ENCODE measurements at regions not wholly inside any gene's neighbourhood (a gene's known extent, or its start where the extent isn't known, plus 50 kb on each side); places are given as distances from the start of the nearest gene placed in this dataset.

DNA sequence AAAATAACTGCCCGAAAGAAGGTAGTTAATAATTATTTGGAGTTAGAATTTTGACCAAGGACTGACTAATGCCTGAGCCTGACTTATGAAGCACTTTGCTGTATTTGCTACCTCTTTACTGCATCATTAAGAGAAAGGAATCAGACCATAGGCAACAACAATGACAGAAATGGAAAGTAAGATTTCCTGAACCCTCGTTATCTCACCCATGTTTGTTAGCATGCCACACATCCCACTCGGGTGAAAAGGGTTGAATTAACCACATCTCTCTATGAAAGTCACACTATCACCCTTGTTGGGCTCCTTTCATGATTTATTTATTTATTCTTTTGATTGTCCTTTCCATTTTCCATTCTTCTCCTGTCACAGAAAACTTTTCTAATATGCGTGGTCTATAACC lies 59.6 kb downstream of the OLIG3 start:
- DNase-seq = no peak

DNA sequence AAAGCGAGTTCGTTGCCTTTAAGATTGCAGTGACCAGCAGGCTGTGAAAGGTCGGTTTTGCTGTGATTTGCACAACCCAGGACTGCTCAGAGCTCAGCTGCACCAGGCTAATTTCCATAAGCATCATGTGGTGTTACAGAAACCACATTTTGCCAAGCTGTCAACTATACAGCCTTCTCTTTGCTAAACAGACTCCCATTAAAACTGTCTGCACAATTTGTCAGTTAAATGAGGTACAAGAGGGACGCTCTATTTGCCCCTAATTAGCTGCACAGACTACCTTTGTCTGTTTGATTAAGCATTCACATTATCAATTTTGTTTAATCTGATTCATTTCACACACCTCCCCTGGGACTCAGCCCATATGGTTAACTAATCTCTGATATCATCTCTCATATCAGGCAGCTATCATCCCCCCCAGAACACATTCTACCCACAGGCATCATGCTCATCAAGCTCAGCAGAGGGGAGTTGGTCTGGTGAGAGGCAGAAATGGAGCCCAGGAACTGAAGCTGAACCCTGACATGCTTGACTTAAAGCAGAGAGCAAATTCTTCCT lies 62.1 kb downstream of the OLIG3 start:
- DNase-seq = no peak

DNA sequence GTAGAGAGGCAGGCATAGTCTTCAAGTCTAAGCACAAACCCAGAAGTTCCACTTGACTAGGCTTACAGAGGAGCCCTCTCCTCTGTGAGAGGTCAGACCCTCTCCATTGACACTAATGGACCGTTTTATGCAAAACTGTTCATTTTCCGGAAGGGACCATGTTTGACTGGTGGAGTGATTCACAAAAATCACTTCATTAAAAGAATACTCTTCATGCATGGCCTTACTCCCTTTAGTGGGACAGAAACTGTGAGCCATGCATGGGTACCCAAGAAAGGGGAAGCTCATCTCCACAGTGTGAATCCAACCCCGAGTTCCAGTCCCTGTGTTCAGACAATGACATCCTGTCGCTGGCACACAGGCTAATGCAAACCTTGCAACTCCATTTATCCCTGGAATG lies 63.2 kb downstream of the OLIG3 start:
- peak; percentile 22 for DNase-seq

DNA sequence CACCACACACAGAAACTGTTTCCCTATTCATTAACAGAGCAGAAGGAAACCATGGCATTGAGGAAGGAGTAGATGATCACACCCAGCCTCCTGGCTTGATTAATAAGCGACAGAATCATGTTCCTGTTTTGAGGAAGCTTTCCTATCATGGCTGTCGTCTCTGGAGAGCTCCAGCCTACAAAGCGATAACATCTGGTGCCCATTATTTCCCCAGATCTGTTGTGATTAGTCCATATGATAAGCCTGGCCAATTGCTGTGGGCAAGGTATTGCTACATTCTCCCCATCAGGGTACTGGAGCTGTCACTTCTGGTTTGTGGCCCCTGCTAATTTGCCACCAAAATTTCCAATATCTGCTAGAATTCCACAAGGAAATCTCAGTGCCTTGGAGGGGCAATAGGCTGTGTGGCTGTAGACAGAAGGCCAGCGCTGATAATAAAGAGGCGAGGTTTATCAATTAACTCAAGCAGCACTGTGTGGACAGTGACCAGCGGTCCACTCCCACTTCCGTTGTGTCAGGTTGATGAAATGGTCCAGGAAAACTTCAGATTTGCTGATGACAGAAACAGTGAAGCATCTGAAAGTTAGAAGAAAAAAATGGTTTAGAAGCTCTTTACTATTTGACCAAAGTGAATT lies 66.4 kb downstream of the OLIG3 start:
- no peak for DNase-seq

DNA sequence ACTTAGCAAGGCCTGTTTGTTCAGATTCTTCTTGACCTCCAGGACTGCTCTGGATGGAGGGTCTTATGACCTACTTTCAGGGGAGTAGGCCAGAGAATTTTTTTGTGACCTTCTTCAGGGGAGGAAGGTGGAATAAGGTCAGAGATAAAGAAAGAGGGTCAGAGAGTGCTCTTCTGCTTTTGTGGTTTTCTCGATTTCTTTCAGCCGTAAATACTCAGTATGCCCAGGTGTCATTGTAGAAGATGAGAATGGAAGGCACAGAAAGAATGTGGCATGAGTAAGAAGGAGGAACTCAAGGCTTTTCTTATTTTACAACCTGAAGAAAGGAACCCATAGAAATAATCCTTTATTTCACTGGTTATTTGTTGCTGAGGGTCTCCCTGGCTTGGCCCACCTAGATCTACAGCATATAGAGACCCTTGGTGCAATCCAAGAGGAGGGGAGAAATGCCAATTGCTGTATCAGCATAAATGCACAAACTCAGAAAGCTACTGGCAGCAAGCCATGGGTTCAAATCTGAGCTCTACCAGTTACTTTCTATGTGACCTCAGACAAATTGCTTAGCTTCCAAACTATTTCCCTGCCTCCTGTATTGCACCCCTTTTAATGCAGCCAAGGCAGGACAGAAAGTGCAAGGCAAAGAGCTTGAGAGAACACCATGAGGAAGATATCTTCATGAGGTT lies 68.0 kb downstream of the OLIG3 start:
- DNase-seq = no peak

DNA sequence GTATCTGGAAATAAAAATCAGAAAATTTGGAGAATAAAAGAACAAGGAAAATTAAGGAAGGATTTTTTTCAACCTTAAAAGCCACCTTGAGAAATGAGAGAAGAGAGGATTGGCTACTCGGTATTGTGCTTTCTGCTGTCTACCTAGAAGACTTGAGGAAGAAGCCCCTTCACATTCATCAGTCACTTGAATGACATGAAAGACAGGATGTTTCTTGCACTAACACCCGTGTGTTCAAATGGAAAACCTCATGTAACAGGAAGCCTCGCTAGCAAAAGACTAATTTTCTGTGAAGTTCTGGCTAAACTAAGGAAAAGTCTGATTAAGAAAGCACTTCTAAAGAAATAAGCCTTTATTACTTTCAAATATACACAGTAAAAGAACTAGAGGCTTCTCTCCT lies 69.9 kb downstream of the OLIG3 start:
- no peak for DNase-seq

DNA sequence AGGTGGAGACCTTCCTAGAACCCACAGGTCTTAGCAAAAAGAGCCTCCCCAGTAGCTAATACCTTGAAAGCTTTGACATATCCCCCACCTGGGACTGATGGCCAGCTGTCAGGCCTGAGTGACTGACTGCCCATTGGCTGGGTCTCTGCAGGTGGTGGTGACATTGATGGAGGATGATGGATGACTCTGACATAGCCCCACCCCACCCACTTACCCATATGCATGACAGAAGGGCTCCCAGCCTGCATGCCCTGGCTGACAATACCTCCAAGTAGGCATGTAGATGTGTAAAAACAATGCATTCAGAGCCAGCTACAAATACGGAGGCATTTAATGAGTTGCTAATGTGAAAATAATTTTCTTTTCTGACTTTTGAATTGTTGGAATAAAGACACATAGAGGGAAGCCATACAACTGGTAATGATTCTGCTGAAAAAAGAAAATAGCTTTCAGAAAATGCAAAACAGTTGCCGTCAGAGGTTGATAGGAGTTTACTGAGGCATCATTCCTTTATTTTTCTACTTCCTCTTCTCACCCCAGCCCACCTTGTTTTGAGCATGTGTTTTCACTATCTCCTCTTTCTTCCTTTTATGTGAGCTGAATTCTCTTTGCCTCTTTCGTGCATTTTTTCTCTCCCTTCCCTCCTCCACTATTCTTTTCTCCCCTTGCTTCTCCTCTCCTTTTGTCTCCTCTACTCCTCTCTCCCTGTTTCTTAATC lies 70.6 kb downstream of the OLIG3 start:
- DNase-seq = no peak

DNA sequence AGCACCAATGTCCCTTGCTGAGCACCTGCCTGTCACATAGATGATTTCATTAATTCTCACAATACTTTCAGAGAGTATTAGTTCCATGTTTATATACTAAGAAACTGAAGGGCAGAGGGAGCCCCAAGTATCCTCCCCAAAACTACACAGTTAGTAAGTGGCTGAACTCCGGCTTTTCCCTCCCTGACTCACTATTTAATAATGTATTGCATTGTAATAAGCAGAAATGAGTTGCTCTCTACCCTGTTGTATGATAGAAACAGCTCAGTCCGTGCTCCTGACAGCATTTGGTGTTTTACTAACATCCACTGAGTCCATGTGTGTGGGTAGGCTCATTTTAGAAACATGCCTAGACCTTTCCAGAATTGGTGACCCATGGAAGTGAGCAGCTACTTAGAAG lies 76.8 kb downstream of the OLIG3 start:
- DNase-seq = no peak

DNA sequence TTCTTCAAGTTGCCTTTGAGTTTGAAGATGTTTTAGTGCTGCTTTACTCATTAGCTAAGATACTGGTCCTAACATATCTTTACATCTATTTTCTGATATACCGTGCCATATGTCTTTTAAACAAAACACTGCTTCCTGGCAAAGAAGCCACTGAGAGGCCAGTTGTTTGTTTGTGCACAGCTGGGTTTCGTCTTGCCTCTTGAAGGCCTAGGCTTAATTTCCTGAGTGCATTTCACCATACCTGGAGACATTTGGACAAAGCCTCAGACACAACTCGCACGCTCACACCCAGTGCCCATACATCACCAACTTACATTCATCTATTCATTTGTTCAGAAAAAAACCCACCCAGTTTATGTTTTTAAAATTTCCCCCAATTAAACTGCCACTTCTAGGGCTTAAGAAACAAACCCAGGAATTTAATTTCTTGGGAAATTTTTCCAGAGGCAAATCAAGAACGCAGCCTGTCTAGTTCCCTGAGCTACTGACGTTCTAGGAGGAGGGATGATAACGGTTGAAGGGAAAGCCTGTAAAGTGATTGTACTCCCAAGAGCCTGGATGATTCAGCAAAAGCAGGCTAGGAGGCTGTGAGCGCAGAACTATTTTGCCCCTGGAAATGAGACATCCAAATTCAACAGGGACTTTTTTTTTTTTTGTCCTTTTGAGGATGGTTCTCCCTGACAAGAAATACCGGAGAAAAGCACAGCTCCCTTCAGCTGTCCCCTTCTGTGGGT lies 77.7 kb downstream of the OLIG3 start:
- no peak for DNase-seq

DNA sequence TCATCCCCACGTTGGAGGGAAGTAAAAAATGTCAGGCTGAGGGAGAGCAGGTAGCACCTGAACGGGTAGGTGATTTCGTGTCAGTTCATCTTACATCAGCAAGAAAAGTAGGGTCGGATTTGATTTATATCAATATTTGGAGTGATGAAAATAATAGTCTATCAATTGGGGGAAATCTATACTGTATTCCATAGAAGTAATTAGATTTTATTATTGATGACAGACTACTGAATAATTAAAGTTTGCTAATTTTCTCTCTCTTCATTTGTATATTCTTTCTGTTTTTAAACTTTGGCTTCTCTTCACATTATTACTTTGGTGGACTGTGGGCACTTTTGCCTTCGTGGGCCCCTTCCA lies 78.4 kb downstream of the OLIG3 start:
- DNase-seq = no peak

DNA sequence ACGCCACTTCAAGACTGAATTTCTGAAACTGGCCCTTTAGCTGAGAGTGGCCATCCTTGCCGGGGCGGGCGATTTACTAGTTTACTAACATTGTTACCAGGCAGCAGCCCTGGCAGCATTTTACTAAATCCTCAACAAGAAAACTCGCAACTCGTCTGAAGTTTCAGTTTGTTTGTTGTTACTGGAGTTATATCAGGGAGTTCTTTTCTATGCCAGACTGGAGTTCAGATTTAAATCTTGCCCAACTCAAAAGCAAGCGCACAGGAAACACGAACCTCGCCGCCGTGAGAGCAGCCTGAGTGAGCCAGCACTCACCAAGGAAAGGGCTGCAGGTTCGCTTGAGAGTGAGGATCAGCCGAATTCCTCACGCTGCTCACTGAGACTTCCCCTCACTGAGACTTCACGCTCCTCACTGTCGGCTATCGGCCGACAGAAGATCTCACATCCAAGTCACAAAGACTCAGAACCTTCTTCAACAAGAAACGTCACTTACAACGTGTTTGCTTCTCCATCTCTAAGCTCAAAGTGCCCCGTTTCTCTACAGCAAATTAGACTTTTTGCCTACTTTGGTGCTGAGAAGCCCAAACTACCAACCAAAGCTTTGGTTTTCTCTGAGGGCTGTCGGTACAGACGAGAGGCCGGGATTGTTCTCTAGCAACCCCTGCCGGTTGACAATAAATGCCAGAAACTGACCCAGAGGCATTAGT lies 78.9 kb downstream of the OLIG3 start:
- DNase-seq = peak; percentile 67

DNA sequence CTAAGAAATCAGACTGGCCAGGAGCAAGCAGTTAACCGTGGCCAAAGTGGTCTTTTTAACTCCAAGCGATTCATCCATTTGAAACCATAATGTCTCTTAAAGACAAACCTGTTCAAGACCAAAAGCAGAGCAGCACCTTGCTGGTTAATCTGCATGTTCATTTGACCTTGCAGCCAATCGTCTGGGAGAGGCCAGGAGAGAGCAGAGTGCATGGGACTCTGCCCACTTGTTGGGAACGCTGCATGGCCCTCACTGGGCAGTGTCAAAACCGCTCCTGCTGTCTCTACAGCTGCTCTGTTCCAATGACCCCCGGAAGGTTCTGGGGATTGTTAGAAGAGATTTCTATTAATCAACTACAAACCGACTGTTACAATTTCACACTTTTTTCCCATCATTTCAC lies 79.6 kb downstream of the OLIG3 start:
- no peak for DNase-seq

DNA sequence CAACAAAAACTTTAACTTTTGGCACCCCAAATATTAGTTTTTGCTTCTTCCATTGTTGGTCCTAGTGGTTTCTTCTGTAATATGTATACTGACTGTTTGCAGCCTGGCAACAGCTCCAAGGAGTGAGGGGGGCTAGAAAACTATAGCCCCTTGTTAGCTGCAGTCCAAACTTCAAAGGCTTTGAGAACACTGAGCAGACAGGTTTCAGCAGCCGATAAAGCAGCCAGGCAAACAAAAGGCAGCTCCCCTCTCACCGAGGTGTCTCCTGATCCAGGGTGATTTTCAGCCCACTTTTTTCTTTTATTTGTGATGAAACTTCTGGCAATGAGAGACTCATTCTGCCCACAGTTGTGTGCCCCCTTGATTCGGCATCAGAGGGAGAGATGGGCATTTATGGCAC lies 80.7 kb downstream of the OLIG3 start:
- DNase-seq = no peak

DNA sequence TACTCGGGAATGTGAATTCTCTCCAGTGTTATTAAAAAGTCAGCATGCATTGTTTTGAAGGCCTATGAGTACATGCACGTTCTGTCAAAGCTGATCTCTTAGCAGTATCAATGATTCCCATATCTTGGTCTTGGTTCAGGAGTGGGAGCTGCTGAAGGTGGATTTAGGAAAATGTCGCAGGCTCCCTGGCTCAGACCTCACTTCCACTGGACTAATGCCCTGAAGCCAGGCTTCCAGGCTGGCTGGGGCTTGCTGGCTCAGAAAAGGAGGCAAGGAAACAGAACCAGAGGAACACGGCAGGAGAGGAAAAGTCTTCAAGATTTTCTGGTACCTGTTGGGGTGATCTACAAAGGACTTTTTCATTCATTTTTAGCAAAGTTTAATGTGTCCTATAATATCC lies 81.6 kb downstream of the OLIG3 start:
- no peak for DNase-seq

DNA sequence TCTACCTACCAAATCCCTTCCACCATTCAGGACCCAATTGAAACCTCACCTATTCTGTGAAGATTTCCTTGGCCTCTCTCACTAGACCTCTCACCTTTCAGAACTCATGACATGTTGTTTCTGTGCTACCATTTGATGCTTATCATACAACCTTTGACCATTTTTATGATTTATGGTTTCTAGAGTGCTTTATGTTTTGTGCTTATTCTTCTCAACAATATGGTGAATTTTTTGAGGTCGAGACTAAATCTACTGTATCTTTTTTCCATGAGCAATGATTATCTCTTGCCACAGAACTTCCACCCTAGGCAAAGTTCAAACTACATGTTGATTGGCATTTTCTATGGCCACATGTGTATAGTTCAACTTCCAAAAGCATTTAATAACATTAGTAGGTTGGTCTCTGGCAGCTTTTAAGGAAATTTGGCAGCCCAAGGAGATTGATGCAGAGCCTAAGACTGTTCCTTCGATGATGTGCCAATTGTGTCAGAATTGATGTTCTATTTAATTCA lies 84.9 kb downstream of the OLIG3 start:
- no peak for DNase-seq

DNA sequence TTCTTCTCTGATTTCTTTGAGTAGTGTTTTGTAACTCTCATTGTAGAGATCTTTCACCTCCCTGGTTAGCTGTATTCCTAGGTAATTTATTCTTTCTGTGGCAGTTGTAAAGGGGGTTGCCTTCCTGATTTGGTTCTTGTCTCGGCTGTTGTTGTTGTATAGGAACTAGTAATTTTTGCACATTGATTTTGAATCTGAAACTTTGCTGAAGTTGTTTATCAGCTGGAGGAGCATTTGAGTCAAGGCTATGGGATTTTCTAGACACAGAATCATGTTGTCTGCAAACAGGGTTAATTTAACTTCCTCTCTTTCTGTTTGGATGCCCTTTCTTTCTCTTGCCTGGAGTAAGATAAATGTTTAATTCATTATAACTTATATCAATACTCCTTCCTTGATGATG lies 86.4 kb downstream of the OLIG3 start:
- no peak for DNase-seq

DNA sequence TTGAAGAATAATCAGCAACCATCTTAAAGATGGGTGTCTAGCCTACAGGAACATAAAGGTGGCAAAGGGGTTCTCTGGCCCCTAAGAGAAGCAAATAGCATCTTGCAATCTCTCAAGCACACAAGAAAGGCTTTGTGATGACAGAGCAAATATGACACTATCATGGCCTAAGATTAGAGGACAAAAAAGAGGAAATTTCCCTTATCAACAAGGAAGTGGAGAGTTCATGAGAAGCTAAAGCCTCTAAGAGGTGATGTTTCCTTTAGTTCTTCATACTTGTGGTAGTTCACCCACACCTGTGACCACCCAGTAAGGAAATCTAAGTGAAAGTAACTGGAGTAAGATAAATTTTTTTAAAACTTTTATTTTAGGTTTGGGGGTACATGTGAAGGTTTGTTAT lies 88.4 kb downstream of the OLIG3 start:
- DNase-seq = no peak

DNA sequence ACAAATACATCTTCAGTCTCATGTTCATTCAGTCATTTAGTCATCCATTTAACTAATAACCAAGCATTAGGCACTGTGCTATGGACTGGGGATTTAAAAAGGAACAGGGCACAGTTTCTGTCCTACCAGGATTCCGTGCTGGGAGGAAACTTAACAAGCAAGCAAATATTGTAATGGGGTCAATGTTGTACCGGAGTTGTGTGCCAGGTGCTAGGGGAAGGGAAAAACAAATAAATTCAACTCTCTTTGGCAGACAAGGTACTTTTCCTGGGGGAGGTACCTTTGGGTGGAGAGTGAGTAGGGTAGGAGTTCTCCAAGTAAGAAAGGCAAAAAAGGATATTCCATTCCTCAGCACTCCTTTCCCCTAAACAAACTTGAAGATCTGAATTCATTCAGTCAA lies 90.3 kb downstream of the OLIG3 start:
- no peak for DNase-seq

DNA sequence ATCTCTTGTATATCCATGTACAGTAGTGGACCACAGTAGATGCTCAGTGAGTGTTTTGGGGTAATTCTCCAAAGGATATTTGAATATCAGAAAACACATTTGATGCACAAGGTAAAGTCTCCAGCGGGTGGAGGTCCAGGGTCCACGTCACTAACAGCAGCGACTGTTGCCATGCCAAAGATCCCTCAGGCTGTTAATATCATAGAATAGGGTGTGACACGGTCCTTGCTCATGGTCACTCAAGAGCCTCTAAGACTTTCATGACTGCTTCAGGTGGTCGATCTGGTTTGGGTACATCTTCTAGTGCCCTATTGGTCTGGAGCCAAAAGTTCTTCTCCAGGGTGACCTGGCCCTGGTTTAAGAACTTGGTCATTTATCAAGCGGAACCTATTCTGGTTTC lies 90.8 kb downstream of the OLIG3 start:
- DNase-seq = no peak

DNA sequence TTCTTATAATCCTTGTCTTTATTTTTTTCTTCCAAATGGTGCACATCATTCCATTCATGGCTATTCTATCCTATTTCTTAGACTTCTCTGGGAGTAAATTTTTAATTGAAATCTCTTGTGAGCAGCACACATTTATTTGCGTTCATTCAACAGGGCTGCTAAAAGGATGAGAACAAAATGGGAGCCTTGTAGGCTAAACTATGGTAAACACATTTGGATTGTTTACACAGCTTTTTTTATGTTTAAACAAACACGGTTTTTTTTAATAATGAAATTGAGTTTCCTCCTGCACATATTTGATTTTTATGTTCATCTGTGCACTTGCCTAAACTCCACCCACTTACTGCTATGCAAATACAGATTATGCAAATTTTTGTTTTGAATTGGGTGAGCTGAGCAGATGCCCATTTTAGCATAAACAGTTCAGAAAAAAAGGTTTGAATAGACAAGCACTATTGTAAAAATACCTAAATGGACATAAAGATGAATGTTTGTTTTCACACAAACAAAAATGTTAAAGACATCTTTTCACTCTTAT lies 92.0 kb downstream of the OLIG3 start:
- DNase-seq = no peak

DNA sequence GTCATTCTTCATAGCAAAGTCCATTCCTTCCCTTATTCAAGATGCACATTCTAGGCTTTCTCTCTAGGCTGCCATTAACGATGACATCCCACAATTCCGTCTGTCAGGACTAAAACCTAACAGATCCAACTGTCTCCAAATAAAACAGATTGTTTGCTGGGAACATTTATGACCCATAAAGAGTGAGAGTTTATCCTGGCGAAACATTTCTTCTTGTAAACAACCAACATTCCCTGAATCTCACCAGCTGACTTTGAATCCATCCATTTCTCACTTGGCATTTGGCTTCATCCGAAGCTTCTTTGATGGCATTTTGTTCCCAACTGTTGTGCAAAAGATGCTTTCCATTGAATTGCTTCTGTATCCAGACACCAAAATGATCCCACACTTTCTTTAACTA lies 93.1 kb downstream of the OLIG3 start:
- DNase-seq = no peak

All from left kidney (tissue), 1 donor.